ENCODE measurements at regions not wholly inside any gene's neighbourhood (a gene's known extent, or its start where the extent isn't known, plus 50 kb on each side); places are given as distances from the start of the nearest gene placed in this dataset.

DNA sequence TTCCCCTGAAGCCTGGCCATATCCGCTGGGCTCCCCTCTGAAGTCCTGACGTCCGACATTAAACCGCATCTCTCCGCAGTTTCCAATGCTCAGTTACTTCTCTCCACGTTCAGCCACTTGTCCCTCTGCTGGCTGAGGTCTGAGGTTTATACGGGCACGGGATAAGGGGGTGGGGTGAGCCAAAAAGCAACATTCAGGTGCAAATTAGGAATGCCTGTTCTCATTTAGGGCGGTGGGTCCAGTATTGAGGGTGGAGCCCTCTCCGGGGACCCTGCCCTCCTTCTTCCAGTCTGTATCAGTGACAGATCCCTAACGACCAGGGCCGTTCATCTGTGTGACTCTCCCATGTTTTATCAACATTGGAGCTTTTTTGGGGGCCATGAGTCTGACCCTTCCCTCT lies 1454.4 kb downstream of the HACE1 start:
- TF ChIP-seq ELF4 (IDR thresholded peaks at IDR 0.05) (no peak), SP1 (IDR thresholded peaks at IDR 0.05) (no peak), SUZ12 (IDR thresholded peaks at IDR 0.05) (no peak)
